ENCODE measurements at regions not wholly inside any gene's neighbourhood (a gene's known extent, or its start where the extent isn't known, plus 50 kb on each side); places are given as distances from the start of the nearest gene placed in this dataset.

DNA sequence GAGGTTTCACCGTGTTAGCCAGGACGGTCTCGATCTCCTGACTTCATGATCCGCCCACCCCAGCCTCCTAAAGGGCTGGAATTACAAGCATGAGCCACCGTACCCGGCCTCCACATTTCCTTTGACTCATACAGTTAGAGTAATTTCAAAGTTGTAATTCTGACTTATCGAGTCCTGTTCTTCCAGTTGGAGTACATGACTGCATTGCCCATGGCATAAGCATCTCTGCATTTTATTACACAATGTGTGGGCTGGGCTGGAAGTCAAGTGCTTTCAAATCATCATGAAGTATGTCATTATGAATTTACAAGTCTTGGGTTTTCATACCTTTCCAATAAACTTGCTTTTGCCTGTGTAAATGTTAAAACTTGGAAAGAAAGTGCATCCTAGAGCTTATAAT, 1295.7 kb upstream of the FLRT2 start:
- Histone ChIP-seq H3K4me2 (ENCODE audit: low read length) (no peak overlapping the region), H3K9me2 (ENCODE audit: insufficient read depth, low read length) (no peaks in the 10 kb centered on the region), H3K9ac (ENCODE audit: low read length) (no peak overlapping the region), H3K27me3 (ENCODE audit: insufficient read depth, low read depth, low read length) (no peaks in the 10 kb centered on the region), H3K4me3 (ENCODE audit: low read length) (no peak overlapping the region), H3F3A (ENCODE audit: insufficient read depth, low read length, poor library complexity, severe bottlenecking) (no peaks in the 10 kb centered on the region), H3K36me3 (ENCODE audit: insufficient read depth, low read length) (no peaks in the 10 kb centered on the region), H4K20me1 (ENCODE audit: insufficient read depth) (no peaks in the 10 kb centered on the region), H3K9me3 (ENCODE audit: low read length) (no peaks in the 10 kb centered on the region), H3K79me2 (replicated peaks; ENCODE audit: insufficient read depth, low read length) (no peaks in the 10 kb centered on the region), H3K27ac (ENCODE audit: low read length) (no peak overlapping the region), H2AFZ (ENCODE audit: low read depth, low read length) (no peak overlapping the region)
- TF ChIP-seq, protein P1, sequence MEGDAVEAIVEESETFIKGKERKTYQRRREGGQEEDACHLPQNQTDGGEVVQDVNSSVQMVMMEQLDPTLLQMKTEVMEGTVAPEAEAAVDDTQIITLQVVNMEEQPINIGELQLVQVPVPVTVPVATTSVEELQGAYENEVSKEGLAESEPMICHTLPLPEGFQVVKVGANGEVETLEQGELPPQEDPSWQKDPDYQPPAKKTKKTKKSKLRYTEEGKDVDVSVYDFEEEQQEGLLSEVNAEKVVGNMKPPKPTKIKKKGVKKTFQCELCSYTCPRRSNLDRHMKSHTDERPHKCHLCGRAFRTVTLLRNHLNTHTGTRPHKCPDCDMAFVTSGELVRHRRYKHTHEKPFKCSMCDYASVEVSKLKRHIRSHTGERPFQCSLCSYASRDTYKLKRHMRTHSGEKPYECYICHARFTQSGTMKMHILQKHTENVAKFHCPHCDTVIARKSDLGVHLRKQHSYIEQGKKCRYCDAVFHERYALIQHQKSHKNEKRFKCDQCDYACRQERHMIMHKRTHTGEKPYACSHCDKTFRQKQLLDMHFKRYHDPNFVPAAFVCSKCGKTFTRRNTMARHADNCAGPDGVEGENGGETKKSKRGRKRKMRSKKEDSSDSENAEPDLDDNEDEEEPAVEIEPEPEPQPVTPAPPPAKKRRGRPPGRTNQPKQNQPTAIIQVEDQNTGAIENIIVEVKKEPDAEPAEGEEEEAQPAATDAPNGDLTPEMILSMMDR (IDR thresholded peaks at IDR 0.05; ENCODE audit: poor library complexity, severe bottlenecking) = no peak
- TF ChIP-seq RAD21 (conservative IDR thresholded peaks at IDR 0.05) (no peak), SMC3 (conservative IDR thresholded peaks at IDR 0.05; ENCODE audit: poor library complexity) (no peak), POLR2AphosphoS5 (IDR thresholded peaks at IDR 0.05) (no peak), TAF1 (IDR thresholded peaks at IDR 0.05; ENCODE audit: low read depth) (no peak), EP300 (conservative IDR thresholded peaks at IDR 0.05; ENCODE audit: poor library complexity, severe bottlenecking) (no peak), EZH2 (IDR thresholded peaks at IDR 0.05; ENCODE audit: borderline replicate concordance, insufficient read depth, low read length, poor library complexity, severe bottlenecking) (no peak)
- TF ChIP-seq, protein P2, sequence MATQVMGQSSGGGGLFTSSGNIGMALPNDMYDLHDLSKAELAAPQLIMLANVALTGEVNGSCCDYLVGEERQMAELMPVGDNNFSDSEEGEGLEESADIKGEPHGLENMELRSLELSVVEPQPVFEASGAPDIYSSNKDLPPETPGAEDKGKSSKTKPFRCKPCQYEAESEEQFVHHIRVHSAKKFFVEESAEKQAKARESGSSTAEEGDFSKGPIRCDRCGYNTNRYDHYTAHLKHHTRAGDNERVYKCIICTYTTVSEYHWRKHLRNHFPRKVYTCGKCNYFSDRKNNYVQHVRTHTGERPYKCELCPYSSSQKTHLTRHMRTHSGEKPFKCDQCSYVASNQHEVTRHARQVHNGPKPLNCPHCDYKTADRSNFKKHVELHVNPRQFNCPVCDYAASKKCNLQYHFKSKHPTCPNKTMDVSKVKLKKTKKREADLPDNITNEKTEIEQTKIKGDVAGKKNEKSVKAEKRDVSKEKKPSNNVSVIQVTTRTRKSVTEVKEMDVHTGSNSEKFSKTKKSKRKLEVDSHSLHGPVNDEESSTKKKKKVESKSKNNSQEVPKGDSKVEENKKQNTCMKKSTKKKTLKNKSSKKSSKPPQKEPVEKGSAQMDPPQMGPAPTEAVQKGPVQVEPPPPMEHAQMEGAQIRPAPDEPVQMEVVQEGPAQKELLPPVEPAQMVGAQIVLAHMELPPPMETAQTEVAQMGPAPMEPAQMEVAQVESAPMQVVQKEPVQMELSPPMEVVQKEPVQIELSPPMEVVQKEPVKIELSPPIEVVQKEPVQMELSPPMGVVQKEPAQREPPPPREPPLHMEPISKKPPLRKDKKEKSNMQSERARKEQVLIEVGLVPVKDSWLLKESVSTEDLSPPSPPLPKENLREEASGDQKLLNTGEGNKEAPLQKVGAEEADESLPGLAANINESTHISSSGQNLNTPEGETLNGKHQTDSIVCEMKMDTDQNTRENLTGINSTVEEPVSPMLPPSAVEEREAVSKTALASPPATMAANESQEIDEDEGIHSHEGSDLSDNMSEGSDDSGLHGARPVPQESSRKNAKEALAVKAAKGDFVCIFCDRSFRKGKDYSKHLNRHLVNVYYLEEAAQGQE (IDR thresholded peaks at IDR 0.05; ENCODE audit: borderline replicate concordance) = no peak

DNA sequence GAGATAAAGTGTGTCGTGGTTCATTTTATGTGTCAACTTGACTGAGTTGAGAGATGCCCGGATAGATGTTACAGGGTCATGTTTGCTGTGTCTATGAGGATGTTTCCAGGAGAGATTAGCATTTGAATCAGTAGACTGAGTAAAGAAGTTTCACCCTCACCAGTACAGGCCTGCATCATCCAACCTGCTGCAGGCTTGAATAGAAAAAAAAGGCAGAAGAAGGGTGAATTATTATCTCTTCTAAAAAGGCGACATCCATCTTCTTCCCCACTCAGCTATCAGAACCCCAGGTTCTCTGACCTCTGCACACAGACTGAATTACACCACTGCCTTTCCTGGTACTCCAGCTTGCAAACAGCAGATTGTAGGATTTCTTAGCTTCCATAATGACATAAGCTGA, 1293.7 kb upstream of the FLRT2 start:
- H3K4me2 ChIP-seq (ENCODE audit: low read length) = no peak overlapping the region
- TF ChIP-seq POLR2AphosphoS5 (IDR thresholded peaks at IDR 0.05) (no peak), TAF1 (IDR thresholded peaks at IDR 0.05; ENCODE audit: low read depth) (no peak), RAD21 (conservative IDR thresholded peaks at IDR 0.05) (no peak), EP300 (conservative IDR thresholded peaks at IDR 0.05; ENCODE audit: poor library complexity, severe bottlenecking) (no peak)
- TF ChIP-seq, protein P1 (IDR thresholded peaks at IDR 0.05; ENCODE audit: poor library complexity, severe bottlenecking) = no peak
- TF ChIP-seq, protein P2 (IDR thresholded peaks at IDR 0.05; ENCODE audit: borderline replicate concordance) = no peak
- no peaks in the 10 kb centered on the region for H3K9me2 ChIP-seq (ENCODE audit: insufficient read depth, low read length)
- H3K9me3 ChIP-seq (ENCODE audit: low read length) = no peaks in the 10 kb centered on the region
- H3K27ac ChIP-seq (ENCODE audit: low read length) = no peak overlapping the region
- no peaks in the 10 kb centered on the region for H4K20me1 ChIP-seq (ENCODE audit: insufficient read depth)
- no peak overlapping the region for H3K4me3 ChIP-seq (ENCODE audit: low read length)
- no peaks in the 10 kb centered on the region for H3K36me3 ChIP-seq (ENCODE audit: insufficient read depth, low read length)
- no peaks in the 10 kb centered on the region for H3K79me2 ChIP-seq (replicated peaks; ENCODE audit: insufficient read depth, low read length)
- H3K27me3 ChIP-seq (ENCODE audit: insufficient read depth, low read depth, low read length) = no peaks in the 10 kb centered on the region
- no peak overlapping the region for H3K9ac ChIP-seq (ENCODE audit: low read length)
- no peak overlapping the region for H2AFZ ChIP-seq (ENCODE audit: low read depth, low read length)
- H3F3A ChIP-seq (ENCODE audit: insufficient read depth, low read length, poor library complexity, severe bottlenecking) = no peaks in the 10 kb centered on the region
